WERI-Rb-1 (cell line): ENCODE measurements at regions not wholly inside any gene's neighbourhood (a gene's known extent, or its start where the extent isn't known, plus 50 kb on each side); places are given as distances from the start of the nearest gene placed in this dataset.

Experiments
- DNase-seq: peaks from one replicate; pipeline ENCODE4 v3.0.0-alpha.2; 2020
- H3K27ac ChIP-seq: fragments of 250-450 bp; sonication (Bioruptor Pico); 2 replicates; pipeline ENCODE4 v1.5.1; 2020; ENCODE audit warnings: mild to moderate bottlenecking, moderate library complexity
- H3K27me3 ChIP-seq: fragments of 250-450 bp; sonication (Bioruptor Pico); 2 replicates; pipeline ENCODE4 v1.5.1; 2021; ENCODE audit warnings: mild to moderate bottlenecking, low read depth, moderate library complexity; ENCODE audit not compliant: insufficient read depth, severe bottlenecking
- H3K36me3 ChIP-seq: fragments of 250-450 bp; sonication (Bioruptor Pico); 2 replicates; pipeline ENCODE4 v1.5.1; 2020; ENCODE audit warnings: mild to moderate bottlenecking, moderate library complexity
- H3K4me3 ChIP-seq: 2 replicates; pipeline ENCODE4 v1.5.1; 2011; ENCODE audit warnings: low read depth, mild to moderate bottlenecking, control low read depth, low read length
- H3K9me3 ChIP-seq: fragments of 250-450 bp; sonication (Bioruptor Pico); 2 replicates; pipeline ENCODE4 v1.5.1; 2021; ENCODE audit warnings: mild to moderate bottlenecking, moderate library complexity; ENCODE audit not compliant: severe bottlenecking
- CTCF ChIP-seq: IDR thresholded peaks from 2 replicates; pipeline ENCODE4 v1.5.1; 2011; ENCODE audit warnings: low read depth, mild to moderate bottlenecking, control low read depth, inconsistent platforms, low read length

GRCh38 chr12:91511795-91512420, 329.3 kb upstream of the DCN start:
- no peak for DNase-seq
- Histone ChIP-seq H3K27ac (no peak overlapping the region), H3K36me3 (no peaks in the 10 kb centered on the region), H3K4me3 (no peak overlapping the region), H3K9me3 (no peaks in the 10 kb centered on the region), H3K27me3 (no peaks in the 10 kb centered on the region)
- TF ChIP-seq CTCF = no peak

GRCh38 chr12:91507754-91508153, 325.1 kb upstream of the DCN start:
- Histone ChIP-seq H3K36me3 (no peaks in the 10 kb centered on the region), H3K27me3 (no peaks in the 10 kb centered on the region), H3K27ac (no peak overlapping the region), H3K4me3 (no peak overlapping the region), H3K9me3 (no peaks in the 10 kb centered on the region)
- TF ChIP-seq CTCF = no peak
- DNase-seq = no peak

GRCh38 chr12:91506452-91506851, 323.8 kb upstream of the DCN start:
- no peak for DNase-seq
- no peaks in the 10 kb centered on the region for H3K9me3 ChIP-seq
- H3K4me3 ChIP-seq = no peak overlapping the region
- no peak overlapping the region for H3K27ac ChIP-seq
- no peaks in the 10 kb centered on the region for H3K36me3 ChIP-seq
- no peaks in the 10 kb centered on the region for H3K27me3 ChIP-seq
- TF ChIP-seq CTCF = no peak

- no peak for DNase-seq
- Histone ChIP-seq H3K27me3 (no peaks in the 10 kb centered on the region), H3K27ac (no peak overlapping the region), H3K4me3 (no peak overlapping the region), H3K9me3 (no peaks in the 10 kb centered on the region), H3K36me3 (no peaks in the 10 kb centered on the region)
- no peak for TF ChIP-seq CTCF
These were observed 322.4 kb upstream of the DCN start for GRCh38 chr12:91505006-91505405.

GRCh38 chr12:91502208-91502607, 319.6 kb upstream of the DCN start:
- H3K4me3 ChIP-seq = no peak overlapping the region
- no peaks in the 10 kb centered on the region for H3K9me3 ChIP-seq
- no peak overlapping the region for H3K27ac ChIP-seq
- no peak for TF ChIP-seq CTCF
- no peak for DNase-seq
- H3K27me3 ChIP-seq = no peaks in the 10 kb centered on the region
- no peaks in the 10 kb centered on the region for H3K36me3 ChIP-seq

GRCh38 chr12:91496337-91496736, 313.7 kb upstream of the DCN start:
- no peaks in the 10 kb centered on the region for H3K9me3 ChIP-seq
- no peak overlapping the region for H3K4me3 ChIP-seq
- no peaks in the 10 kb centered on the region for H3K36me3 ChIP-seq
- H3K27me3 ChIP-seq = no peaks in the 10 kb centered on the region
- DNase-seq = no peak
- no peak overlapping the region for H3K27ac ChIP-seq
- TF ChIP-seq CTCF = no peak
